Fibroblast of pulmonary artery (primary cell): ENCODE measurements at regions not wholly inside any gene's neighbourhood (a gene's known extent, or its start where the extent isn't known, plus 50 kb on each side); places are given as distances from the start of the nearest gene placed in this dataset.

Source experiments
- DNase-seq: peaks from one replicate; pipeline ENCODE4 v3.0.0-alpha.2; 2010; ENCODE audit warnings: low read depth
- H3K4me3 ChIP-seq: replicated peaks from 2 replicates; pipeline ENCODE4 v1.5.1; 2011; ENCODE audit warnings: low read depth, mild to moderate bottlenecking, control low read depth, low read length, moderate library complexity
- TF ChIP-seq, protein P1 (sequence below): IDR thresholded peaks from 2 replicates; pipeline ENCODE4 v1.5.1; 2011; ENCODE audit warnings: mild to moderate bottlenecking, control low read depth, low read length, inconsistent platforms; ENCODE audit errors: missing control alignments

DNA sequence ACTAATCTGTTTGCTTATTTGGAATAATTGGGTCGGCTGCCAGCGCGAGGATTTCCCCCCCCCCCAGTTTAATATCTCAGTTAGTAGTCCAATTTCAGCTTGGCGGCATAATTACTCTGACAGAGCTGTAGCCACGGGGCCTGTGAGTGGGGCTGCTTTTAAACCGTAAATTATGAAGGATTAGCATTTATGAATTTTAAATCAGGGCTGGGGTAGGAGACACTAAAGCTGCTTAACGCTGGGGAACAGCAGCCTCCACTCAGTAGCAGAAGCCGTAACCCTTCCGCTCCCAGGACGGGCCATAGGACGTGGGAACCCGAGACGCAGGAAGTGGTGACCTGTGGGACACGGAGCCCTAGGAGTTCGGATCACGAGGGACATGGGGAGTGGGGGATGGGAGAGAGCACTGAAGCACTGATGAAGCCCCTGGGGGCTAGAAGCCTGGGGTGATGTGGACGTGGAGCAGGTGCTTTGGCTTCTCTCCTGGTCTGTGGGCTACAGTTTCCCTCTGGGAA is 66.2 kb upstream of the LMO1 start:
- no peak for DNase-seq
- TF ChIP-seq, protein P1, sequence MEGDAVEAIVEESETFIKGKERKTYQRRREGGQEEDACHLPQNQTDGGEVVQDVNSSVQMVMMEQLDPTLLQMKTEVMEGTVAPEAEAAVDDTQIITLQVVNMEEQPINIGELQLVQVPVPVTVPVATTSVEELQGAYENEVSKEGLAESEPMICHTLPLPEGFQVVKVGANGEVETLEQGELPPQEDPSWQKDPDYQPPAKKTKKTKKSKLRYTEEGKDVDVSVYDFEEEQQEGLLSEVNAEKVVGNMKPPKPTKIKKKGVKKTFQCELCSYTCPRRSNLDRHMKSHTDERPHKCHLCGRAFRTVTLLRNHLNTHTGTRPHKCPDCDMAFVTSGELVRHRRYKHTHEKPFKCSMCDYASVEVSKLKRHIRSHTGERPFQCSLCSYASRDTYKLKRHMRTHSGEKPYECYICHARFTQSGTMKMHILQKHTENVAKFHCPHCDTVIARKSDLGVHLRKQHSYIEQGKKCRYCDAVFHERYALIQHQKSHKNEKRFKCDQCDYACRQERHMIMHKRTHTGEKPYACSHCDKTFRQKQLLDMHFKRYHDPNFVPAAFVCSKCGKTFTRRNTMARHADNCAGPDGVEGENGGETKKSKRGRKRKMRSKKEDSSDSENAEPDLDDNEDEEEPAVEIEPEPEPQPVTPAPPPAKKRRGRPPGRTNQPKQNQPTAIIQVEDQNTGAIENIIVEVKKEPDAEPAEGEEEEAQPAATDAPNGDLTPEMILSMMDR: no peak

DNA sequence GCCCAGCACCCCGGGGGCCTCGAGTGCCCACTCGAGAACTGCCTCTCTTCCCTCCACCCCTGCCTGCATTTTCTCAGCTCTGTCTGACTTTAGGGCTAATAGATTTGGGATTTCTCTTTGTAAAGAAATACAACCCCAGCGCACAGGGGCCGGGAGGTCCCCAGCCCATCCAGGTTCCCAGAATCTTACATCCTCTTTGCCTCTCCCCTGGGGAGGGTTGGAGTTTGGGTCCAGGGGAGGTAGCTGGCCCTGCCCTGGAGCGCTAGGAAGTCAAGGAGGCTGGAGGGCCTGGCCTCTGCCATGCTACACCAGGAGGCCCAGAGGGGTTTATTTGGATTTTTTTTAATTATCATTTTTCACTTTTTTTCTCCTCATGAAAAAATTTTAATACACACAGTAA is 65.7 kb upstream of the LMO1 start:
- TF ChIP-seq, protein P1: no peak
- DNase-seq: no peak
- no peak overlapping the region for H3K4me3 ChIP-seq

More for the DNA sequence above, 66.2 kb upstream of the LMO1 start:
- no peak overlapping the region for H3K4me3 ChIP-seq

DNA sequence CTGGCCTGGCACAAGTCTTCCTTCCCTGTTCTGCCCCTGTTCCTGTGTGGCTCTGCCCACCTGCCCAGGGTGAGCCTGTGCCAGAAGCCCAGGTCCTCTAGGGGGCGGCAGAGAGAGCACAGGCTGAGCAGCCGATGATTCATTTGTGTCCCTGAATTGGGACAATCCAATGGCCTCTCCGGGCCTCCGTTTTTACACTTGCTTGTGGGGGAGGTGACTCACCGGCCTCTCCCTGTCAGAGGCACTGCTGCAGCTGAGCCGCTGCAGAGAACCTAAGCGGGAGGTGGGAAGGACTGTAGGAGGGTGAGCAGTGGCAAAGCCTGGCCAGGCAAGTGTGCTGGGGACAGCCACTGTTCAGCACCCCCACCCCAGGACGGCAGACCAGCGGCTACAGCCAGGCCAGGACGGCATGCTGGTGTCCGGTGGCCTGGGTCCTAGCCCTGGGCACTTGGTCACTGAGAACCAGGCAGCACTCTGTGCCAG is 65.2 kb upstream of the LMO1 start:
- H3K4me3 ChIP-seq: no peak overlapping the region
- DNase-seq: peak; percentile 75
- TF ChIP-seq, protein P1: peak; percentile 84

DNA sequence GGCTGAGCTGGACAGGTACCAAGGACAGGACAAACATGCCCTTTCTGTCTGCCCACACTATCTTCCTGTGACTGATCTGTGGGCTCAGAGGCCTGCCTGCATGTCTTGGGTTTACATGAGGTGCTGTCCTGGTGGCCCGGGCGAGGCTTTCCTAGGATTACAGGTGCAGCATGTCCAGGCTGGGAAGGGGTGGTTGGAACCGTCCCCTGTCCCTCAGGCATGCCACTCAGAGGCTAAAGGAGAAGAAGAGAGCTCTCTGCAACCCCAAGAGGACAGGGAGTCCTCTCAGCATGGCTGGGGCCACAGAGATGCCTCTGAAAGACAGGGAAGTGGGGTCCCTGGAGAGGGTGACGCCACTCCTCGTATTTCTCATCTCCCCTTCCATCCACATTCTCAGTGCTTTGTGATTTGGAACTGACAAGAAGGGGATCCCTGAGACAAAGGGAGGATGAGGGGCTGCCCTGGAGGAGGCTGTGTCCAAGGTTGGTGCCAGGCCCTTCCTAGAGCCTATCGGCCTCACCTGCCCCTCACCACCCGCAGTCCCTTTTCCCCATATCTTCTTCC is 64.6 kb upstream of the LMO1 start:
- TF ChIP-seq, protein P1: no peak
- DNase-seq: no peak
- H3K4me3 ChIP-seq: no peak overlapping the region

DNA sequence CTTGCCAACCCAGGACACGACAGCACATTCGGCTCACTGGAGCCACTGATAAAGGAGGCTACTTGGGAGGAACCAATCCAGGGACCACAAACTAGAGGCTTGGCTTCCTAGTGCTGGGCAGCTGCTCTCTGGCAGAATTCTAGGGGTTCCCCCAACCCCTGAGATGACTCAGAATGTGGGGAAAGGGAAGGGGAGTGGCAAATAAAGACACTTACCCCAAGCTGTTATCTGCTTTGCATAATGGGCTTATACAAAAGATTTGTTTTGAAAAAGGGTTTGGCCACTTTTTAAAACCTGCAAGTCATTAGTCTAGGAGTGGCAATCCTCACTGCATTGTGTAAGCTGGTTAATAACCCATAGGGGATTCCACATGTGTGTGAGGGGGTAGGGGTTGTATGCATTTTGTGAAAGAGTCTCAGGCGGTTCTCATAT is 64.1 kb upstream of the LMO1 start:
- DNase-seq: no peak
- TF ChIP-seq, protein P1: no peak
- H3K4me3 ChIP-seq: no peak overlapping the region

DNA sequence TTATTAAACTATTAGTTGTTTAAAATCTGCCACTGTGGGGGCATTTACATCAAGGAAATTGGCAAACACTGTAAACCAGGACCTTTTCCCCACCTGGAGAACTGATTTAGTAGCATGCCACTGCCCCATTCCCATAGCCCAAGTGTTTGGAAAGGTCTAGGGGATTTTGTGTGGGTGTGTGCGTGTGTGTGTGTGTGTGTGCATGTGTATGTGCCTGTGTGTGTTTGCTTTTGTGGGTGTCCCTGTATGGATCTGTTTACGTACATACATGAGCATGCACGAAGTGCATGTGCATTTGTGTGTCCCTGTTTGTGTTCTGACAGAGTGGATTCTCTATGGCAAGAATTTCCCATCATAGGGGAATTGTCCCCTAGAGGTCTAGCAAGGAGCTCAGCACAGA is 62.7 kb upstream of the LMO1 start:
- H3K4me3 ChIP-seq: no peak overlapping the region
- DNase-seq: no peak
- TF ChIP-seq, protein P1: no peak
